GM23338 (cell line): ENCODE measurements at regions not wholly inside any gene's neighbourhood (a gene's known extent, or its start where the extent isn't known, plus 50 kb on each side); places are given as distances from the start of the nearest gene placed in this dataset.

Experiments
- ATAC-seq: fragments of 200-7000 bp; cut with Tn5 transposase; 3 replicates; pipeline ENCODE4 v1.9.1; 2020
- DNase-seq: peaks from one replicate; pipeline ENCODE4 v3.0.0-alpha.2; 2015; ENCODE audit warnings: low spot score
- H2AFZ ChIP-seq: fragments of 200-600 bp; sonication (generic); 2 replicates; pipeline ENCODE4 v1.8.0; 2016; ENCODE audit warnings: antibody characterized with exemption, mild to moderate bottlenecking, moderate library complexity
- H3F3A ChIP-seq: fragments of 200-600 bp; sonication (generic); replicated peaks from 2 replicates; pipeline ENCODE4 v1.8.0; 2017; ENCODE audit warnings: antibody characterized with exemption, mixed run types, low read depth
- H3K27ac ChIP-seq: fragments of 200-600 bp; sonication (generic); 2 replicates; pipeline ENCODE4 v1.6.1; 2016; ENCODE audit warnings: low read depth
- H3K27me3 ChIP-seq: fragments of 200-600 bp; sonication (generic); 2 replicates; pipeline ENCODE4 v1.8.0; 2016; ENCODE audit warnings: mild to moderate bottlenecking, mixed run types, moderate library complexity; ENCODE audit not compliant: insufficient read depth
- H3K36me3 ChIP-seq: fragments of 200-600 bp; sonication (generic); 2 replicates; pipeline ENCODE4 v1.8.0; 2016; ENCODE audit warnings: mild to moderate bottlenecking; ENCODE audit not compliant: insufficient read depth
- H3K4me1 ChIP-seq: fragments of 200-600 bp; sonication (generic); 2 replicates; pipeline ENCODE4 v1.8.0; 2016; ENCODE audit warnings: mild to moderate bottlenecking, moderate library complexity; ENCODE audit not compliant: insufficient read depth
- H3K4me2 ChIP-seq: fragments of 200-600 bp; sonication (generic); 2 replicates; pipeline ENCODE4 v1.7.1; 2017; ENCODE audit warnings: mixed run types
- H3K4me3 ChIP-seq: fragments of 200-600 bp; sonication (generic); 2 replicates; pipeline ENCODE4 v1.6.1; 2016; ENCODE audit warnings: mixed run types
- H3K79me2 ChIP-seq: fragments of 200-600 bp; sonication (generic); replicated peaks from 2 replicates; pipeline ENCODE4 v1.8.0; 2017; ENCODE audit warnings: mild to moderate bottlenecking; ENCODE audit not compliant: insufficient read depth
- H3K9me2 ChIP-seq: fragments of 200-600 bp; sonication (generic); 2 replicates; pipeline ENCODE4 v1.8.0; 2017; ENCODE audit not compliant: insufficient read depth
- H4K20me1 ChIP-seq: fragments of 200-600 bp; sonication (generic); replicated peaks from 2 replicates; pipeline ENCODE4 v1.8.0; 2017; ENCODE audit warnings: mild to moderate bottlenecking; ENCODE audit not compliant: insufficient read depth
- H3K27ac Mint-ChIP-seq: 2 replicates; pipeline ENCODE4 v1.8.0; 2020; ENCODE audit warnings: inconsistent platforms, mild to moderate bottlenecking, moderate library complexity, mixed read lengths
- H3K27me3 Mint-ChIP-seq: 3 replicates; pipeline ENCODE4 v1.8.0; 2022; ENCODE audit warnings: low read depth, mild to moderate bottlenecking, moderate library complexity, mixed read lengths, inconsistent platforms; ENCODE audit not compliant: insufficient read depth, poor library complexity
- H3K36me3 Mint-ChIP-seq: 3 replicates; pipeline ENCODE4 v1.8.0; 2021; ENCODE audit warnings: low read depth, mild to moderate bottlenecking, inconsistent platforms, moderate library complexity, mixed read lengths
- H3K4me1 Mint-ChIP-seq: 3 replicates; pipeline ENCODE4 v1.8.0; 2020; ENCODE audit warnings: mild to moderate bottlenecking, inconsistent platforms, mixed read lengths
- H3K4me3 Mint-ChIP-seq: 3 replicates; pipeline ENCODE4 v1.8.0; 2021; ENCODE audit warnings: moderate library complexity, mild to moderate bottlenecking, inconsistent platforms, mixed read lengths
- H3K9me3 Mint-ChIP-seq: 3 replicates; pipeline ENCODE4 v1.8.0; 2020; ENCODE audit warnings: moderate library complexity, mild to moderate bottlenecking, inconsistent platforms, mixed read lengths
- CREB1 ChIP-seq: fragments of 250-450 bp; sonication (Bioruptor Pico); IDR thresholded peaks from 2 replicates; pipeline ENCODE4 v1.5.0; 2020; ENCODE audit warnings: low read depth, mild to moderate bottlenecking, moderate library complexity
- EZH2 ChIP-seq: fragments of 200-600 bp; sonication (generic); IDR thresholded peaks from one replicate; pipeline ENCODE4 v1.8.0; 2017; ENCODE audit warnings: antibody characterized with exemption, mild to moderate bottlenecking, low read depth; ENCODE audit not compliant: unreplicated experiment
- EZH2phosphoT487 ChIP-seq: fragments of 200-600 bp; sonication (generic); IDR thresholded peaks from one replicate; pipeline ENCODE4 v1.8.1; 2018; ENCODE audit warnings: antibody characterized with exemption; ENCODE audit not compliant: unreplicated experiment
- JUNB ChIP-seq: IDR thresholded peaks from one replicate; pipeline ENCODE4 v1.6.1; 2016; ENCODE audit warnings: antibody characterized with exemption; ENCODE audit not compliant: unreplicated experiment
- NANOG ChIP-seq: IDR thresholded peaks from 2 replicates; pipeline ENCODE4 v1.6.1; 2016; ENCODE audit warnings: antibody characterized with exemption, borderline replicate concordance
- POLR2AphosphoS5 ChIP-seq: IDR thresholded peaks from 2 replicates; pipeline ENCODE4 v1.6.1; 2016; ENCODE audit warnings: antibody characterized with exemption, low read depth
- STAT1 ChIP-seq: IDR thresholded peaks from one replicate; pipeline ENCODE4 v1.6.1; 2016; ENCODE audit warnings: antibody characterized with exemption; ENCODE audit not compliant: unreplicated experiment
- ZNF114 ChIP-seq: fragments of 250-450 bp; sonication (Bioruptor Pico); IDR thresholded peaks from 2 replicates; pipeline ENCODE4 v1.5.0; 2020; ENCODE audit warnings: mild to moderate bottlenecking, moderate library complexity
- ZNF331 ChIP-seq: fragments of 250-450 bp; sonication (Bioruptor Pico); IDR thresholded peaks from 2 replicates; pipeline ENCODE4 v1.5.0; 2020; ENCODE audit warnings: low read depth, mild to moderate bottlenecking, moderate library complexity
- TF ChIP-seq, protein P1 (sequence below): IDR thresholded peaks from 2 replicates; pipeline ENCODE4 v1.6.1; 2016; ENCODE audit warnings: antibody characterized with exemption
- TF ChIP-seq, protein P2 (sequence below): fragments of 250-450 bp; sonication (Bioruptor Pico); IDR thresholded peaks from 2 replicates; pipeline ENCODE4 v1.5.0; 2020; ENCODE audit warnings: mild to moderate bottlenecking, moderate library complexity
- TF ChIP-seq, protein P3 (sequence below): IDR thresholded peaks from one replicate; pipeline ENCODE4 v1.6.1; 2018; ENCODE audit warnings: antibody characterized with exemption; ENCODE audit not compliant: unreplicated experiment
- TF ChIP-seq, protein P4 (sequence below), 2 experiments: fragments of 200-600 bp in 1 of 2; sonication (generic) in 1 of 2; conservative IDR thresholded peaks; 2 replicates each; pipeline versions ENCODE4 v1.5.1 to v1.6.1; 2016 to 2017; ENCODE audit warnings: antibody characterized with exemption in 2 of 2, low read depth in 2 of 2, mild to moderate bottlenecking in 2 of 2, moderate library complexity in 1 of 2

DNA sequence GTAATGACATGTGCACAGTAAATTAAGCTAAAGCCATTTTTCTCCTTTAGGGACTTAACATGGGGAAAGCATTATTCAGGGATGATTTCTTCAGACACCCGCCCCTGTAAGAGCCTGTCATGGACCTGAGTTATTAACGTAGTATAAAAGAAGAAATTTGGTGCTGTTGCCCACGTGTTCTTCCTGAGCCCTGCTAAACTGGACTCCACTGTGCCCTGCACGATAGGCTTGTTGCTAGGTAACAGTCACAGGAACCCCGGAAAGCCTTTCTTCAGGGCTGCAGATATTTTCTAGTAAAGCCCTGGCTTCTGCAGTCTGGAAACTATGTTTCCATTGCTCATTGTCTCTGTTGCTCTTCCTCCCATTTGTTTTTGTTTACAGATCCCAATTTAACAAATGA, 157.9 kb downstream of the LRRC30 start:
- no peaks in the 10 kb centered on the region for H3K79me2 ChIP-seq
- no peaks in the 10 kb centered on the region for H3K4me1 ChIP-seq
- Mint-ChIP-seq H3K27ac (no peak overlapping the region), H3K27me3 (no peaks in the 10 kb centered on the region), H3K4me3 (no peak overlapping the region), H3K36me3 (no peaks in the 10 kb centered on the region), H3K4me1 (peaks cover 5% of the 10 kb centered on the region), H3K9me3 (no peaks in the 10 kb centered on the region)
- H3K4me3 ChIP-seq: no peak overlapping the region
- H4K20me1 ChIP-seq: no peaks in the 10 kb centered on the region
- H3F3A ChIP-seq: no peaks in the 10 kb centered on the region
- no peaks in the 10 kb centered on the region for H3K36me3 ChIP-seq
- DNase-seq: no peak
- H2AFZ ChIP-seq: no peak overlapping the region
- no peak overlapping the region for H3K27ac ChIP-seq
- H3K27me3 ChIP-seq: no peaks in the 10 kb centered on the region
- TF ChIP-seq EZH2: no peak
- no peak for TF ChIP-seq NANOG
- TF ChIP-seq JUNB: no peak
- TF ChIP-seq, protein P1, sequence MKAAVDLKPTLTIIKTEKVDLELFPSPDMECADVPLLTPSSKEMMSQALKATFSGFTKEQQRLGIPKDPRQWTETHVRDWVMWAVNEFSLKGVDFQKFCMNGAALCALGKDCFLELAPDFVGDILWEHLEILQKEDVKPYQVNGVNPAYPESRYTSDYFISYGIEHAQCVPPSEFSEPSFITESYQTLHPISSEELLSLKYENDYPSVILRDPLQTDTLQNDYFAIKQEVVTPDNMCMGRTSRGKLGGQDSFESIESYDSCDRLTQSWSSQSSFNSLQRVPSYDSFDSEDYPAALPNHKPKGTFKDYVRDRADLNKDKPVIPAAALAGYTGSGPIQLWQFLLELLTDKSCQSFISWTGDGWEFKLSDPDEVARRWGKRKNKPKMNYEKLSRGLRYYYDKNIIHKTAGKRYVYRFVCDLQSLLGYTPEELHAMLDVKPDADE: no peak
- no peak for TF ChIP-seq ZNF331 (CRISPR knock-in tag)
- TF ChIP-seq STAT1: no peak
- TF ChIP-seq, protein P2, sequence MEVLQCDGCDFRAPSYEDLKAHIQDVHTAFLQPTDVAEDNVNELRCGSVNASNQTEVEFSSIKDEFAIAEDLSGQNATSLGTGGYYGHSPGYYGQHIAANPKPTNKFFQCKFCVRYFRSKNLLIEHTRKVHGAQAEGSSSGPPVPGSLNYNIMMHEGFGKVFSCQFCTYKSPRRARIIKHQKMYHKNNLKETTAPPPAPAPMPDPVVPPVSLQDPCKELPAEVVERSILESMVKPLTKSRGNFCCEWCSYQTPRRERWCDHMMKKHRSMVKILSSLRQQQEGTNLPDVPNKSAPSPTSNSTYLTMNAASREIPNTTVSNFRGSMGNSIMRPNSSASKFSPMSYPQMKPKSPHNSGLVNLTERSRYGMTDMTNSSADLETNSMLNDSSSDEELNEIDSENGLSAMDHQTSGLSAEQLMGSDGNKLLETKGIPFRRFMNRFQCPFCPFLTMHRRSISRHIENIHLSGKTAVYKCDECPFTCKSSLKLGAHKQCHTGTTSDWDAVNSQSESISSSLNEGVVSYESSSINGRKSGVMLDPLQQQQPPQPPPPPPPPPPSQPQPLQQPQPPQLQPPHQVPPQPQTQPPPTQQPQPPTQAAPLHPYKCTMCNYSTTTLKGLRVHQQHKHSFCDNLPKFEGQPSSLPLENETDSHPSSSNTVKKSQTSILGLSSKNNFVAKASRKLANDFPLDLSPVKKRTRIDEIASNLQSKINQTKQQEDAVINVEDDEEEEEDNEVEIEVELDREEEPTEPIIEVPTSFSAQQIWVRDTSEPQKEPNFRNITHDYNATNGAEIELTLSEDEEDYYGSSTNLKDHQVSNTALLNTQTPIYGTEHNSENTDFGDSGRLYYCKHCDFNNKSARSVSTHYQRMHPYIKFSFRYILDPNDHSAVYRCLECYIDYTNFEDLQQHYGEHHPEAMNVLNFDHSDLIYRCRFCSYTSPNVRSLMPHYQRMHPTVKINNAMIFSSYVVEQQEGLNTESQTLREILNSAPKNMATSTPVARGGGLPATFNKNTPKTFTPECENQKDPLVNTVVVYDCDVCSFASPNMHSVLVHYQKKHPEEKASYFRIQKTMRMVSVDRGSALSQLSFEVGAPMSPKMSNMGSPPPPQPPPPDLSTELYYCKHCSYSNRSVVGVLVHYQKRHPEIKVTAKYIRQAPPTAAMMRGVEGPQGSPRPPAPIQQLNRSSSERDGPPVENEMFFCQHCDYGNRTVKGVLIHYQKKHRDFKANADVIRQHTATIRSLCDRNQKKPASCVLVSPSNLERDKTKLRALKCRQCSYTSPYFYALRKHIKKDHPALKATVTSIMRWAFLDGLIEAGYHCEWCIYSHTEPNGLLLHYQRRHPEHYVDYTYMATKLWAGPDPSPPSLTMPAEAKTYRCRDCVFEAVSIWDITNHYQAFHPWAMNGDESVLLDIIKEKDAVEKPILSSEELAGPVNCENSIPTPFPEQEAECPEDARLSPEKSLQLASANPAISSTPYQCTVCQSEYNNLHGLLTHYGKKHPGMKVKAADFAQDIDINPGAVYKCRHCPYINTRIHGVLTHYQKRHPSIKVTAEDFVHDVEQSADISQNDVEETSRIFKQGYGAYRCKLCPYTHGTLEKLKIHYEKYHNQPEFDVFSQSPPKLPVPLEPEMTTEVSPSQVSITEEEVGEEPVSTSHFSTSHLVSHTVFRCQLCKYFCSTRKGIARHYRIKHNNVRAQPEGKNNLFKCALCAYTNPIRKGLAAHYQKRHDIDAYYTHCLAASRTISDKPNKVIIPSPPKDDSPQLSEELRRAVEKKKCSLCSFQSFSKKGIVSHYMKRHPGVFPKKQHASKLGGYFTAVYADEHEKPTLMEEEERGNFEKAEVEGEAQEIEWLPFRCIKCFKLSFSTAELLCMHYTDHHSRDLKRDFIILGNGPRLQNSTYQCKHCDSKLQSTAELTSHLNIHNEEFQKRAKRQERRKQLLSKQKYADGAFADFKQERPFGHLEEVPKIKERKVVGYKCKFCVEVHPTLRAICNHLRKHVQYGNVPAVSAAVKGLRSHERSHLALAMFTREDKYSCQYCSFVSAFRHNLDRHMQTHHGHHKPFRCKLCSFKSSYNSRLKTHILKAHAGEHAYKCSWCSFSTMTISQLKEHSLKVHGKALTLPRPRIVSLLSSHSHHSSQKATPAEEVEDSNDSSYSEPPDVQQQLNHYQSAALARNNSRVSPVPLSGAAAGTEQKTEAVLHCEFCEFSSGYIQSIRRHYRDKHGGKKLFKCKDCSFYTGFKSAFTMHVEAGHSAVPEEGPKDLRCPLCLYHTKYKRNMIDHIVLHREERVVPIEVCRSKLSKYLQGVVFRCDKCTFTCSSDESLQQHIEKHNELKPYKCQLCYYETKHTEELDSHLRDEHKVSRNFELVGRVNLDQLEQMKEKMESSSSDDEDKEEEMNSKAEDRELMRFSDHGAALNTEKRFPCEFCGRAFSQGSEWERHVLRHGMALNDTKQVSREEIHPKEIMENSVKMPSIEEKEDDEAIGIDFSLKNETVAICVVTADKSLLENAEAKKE (CRISPR knock-in tag): no peak
- TF ChIP-seq, protein P3, sequence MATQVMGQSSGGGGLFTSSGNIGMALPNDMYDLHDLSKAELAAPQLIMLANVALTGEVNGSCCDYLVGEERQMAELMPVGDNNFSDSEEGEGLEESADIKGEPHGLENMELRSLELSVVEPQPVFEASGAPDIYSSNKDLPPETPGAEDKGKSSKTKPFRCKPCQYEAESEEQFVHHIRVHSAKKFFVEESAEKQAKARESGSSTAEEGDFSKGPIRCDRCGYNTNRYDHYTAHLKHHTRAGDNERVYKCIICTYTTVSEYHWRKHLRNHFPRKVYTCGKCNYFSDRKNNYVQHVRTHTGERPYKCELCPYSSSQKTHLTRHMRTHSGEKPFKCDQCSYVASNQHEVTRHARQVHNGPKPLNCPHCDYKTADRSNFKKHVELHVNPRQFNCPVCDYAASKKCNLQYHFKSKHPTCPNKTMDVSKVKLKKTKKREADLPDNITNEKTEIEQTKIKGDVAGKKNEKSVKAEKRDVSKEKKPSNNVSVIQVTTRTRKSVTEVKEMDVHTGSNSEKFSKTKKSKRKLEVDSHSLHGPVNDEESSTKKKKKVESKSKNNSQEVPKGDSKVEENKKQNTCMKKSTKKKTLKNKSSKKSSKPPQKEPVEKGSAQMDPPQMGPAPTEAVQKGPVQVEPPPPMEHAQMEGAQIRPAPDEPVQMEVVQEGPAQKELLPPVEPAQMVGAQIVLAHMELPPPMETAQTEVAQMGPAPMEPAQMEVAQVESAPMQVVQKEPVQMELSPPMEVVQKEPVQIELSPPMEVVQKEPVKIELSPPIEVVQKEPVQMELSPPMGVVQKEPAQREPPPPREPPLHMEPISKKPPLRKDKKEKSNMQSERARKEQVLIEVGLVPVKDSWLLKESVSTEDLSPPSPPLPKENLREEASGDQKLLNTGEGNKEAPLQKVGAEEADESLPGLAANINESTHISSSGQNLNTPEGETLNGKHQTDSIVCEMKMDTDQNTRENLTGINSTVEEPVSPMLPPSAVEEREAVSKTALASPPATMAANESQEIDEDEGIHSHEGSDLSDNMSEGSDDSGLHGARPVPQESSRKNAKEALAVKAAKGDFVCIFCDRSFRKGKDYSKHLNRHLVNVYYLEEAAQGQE: no peak
- TF ChIP-seq, protein P4, sequence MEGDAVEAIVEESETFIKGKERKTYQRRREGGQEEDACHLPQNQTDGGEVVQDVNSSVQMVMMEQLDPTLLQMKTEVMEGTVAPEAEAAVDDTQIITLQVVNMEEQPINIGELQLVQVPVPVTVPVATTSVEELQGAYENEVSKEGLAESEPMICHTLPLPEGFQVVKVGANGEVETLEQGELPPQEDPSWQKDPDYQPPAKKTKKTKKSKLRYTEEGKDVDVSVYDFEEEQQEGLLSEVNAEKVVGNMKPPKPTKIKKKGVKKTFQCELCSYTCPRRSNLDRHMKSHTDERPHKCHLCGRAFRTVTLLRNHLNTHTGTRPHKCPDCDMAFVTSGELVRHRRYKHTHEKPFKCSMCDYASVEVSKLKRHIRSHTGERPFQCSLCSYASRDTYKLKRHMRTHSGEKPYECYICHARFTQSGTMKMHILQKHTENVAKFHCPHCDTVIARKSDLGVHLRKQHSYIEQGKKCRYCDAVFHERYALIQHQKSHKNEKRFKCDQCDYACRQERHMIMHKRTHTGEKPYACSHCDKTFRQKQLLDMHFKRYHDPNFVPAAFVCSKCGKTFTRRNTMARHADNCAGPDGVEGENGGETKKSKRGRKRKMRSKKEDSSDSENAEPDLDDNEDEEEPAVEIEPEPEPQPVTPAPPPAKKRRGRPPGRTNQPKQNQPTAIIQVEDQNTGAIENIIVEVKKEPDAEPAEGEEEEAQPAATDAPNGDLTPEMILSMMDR (conservative IDR thresholded peaks at IDR 0.05; ENCODE audit: low read depth in 2 of 2): no peak
- TF ChIP-seq POLR2AphosphoS5: no peak
- TF ChIP-seq CREB1 (CRISPR knock-in tag): no peak
- TF ChIP-seq EZH2phosphoT487: no peak
- TF ChIP-seq ZNF114 (CRISPR knock-in tag): no peak
- no peaks in the 10 kb centered on the region for H3K9me2 ChIP-seq
- ATAC-seq: no peak
- no peak overlapping the region for H3K4me2 ChIP-seq
